Lower lobe of right lung (tissue), 2 donors: ENCODE measurements at regions not wholly inside any gene's neighbourhood (a gene's known extent, or its start where the extent isn't known, plus 50 kb on each side); places are given as distances from the start of the nearest gene placed in this dataset.

Source experiments
- ATAC-seq, 2 donors: fragments of 200-7000 bp; cut with Tn5 transposase; one replicate each; pipeline ENCODE4 v1.9.1; 2020 to 2022; ENCODE audit warnings: mild to moderate bottlenecking in 2 of 2, moderate library complexity in 2 of 2
- DNase-seq: peaks from one replicate; pipeline ENCODE4 v3.0.0-alpha.2; 2020
- H3K27ac ChIP-seq: fragments of 200-600 bp; one replicate; pipeline ENCODE4 v1.8.0; 2022
- H3K27me3 ChIP-seq: fragments of 200-600 bp; one replicate; pipeline ENCODE4 v1.8.0; 2022; ENCODE audit warnings: low read depth
- H3K36me3 ChIP-seq: fragments of 200-600 bp; one replicate; pipeline ENCODE4 v1.8.0; 2022; ENCODE audit warnings: mild to moderate bottlenecking
- H3K4me1 ChIP-seq: fragments of 200-600 bp; one replicate; pipeline ENCODE4 v1.8.0; 2022
- H3K4me3 ChIP-seq: fragments of 200-600 bp; one replicate; pipeline ENCODE4 v1.8.0; 2022; ENCODE audit warnings: mild to moderate bottlenecking
- H3K9me3 ChIP-seq: fragments of 200-600 bp; one replicate; pipeline ENCODE4 v1.8.0; 2022
- CTCF ChIP-seq: fragments of 200-600 bp; IDR thresholded peaks from one replicate; pipeline ENCODE4 v1.8.0; 2022; ENCODE audit warnings: antibody characterized with exemption, mild to moderate bottlenecking
- intact Hi-C: fragments of 100-400 bp; cut with DNase I; formaldehyde crosslinking; loops from one replicate; pipeline ENCODE4 v1.11.0; 2022
- donor health status: DM: no; HTN: yes; CAD: no; lungs with severe emphysema.

- TF ChIP-seq CTCF = no peak
- no peaks in the 10 kb centered on the region for H3K4me1 ChIP-seq
- peaks cover 9% of the 10 kb centered on the region for H3K27me3 ChIP-seq
- no peaks in the 10 kb centered on the region for H3K9me3 ChIP-seq
- H3K36me3 ChIP-seq = no peaks in the 10 kb centered on the region
- ATAC-seq (no peak), DNase-seq (no peak)
- no peak overlapping the region for H3K4me3 ChIP-seq
- intact Hi-C loops = no loop called here
- no peak overlapping the region for H3K27ac ChIP-seq
Observed at GRCh38 chr12:30837595-30837994, 82.8 kb upstream of the CAPRIN2 start.

DNA sequence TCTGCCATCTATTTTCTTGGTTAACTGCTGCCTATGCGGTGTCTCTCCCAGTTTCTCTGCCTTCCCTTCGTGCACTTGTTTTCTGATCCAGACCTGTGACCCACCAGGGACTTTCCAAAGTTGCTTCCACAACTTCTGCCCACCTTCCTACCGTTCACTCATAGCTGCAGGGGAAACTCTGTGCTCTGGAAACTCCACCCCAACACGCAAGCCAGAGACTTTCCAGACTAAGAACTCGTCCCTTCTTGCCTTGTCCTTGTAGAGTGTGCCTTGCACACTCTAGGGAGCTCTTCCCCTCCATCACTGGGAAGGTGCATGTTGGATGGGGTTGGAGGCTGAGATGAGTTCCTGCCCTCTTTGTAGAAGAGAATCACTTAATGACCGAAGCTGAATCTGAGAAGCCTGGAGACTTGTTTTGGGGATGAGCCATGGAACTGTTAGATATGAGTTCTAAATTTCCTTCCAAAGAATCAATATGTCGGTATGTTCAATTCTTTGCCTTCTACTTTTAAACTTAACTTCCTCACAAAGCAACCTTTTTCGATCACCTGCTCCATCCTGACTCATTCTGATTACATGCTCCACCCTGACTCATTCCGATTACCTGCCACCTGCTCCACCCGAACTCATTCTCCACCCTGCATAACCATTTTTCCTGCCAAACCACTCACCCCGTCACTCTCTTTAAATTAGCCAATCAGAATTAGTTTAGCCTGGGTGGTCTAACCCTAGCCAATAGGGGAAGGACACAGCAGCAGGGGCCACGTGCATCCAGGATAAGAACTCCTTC lies 82.1 kb upstream of the CAPRIN2 start:
- no peak for DNase-seq
- no peak for ATAC-seq

DNA sequence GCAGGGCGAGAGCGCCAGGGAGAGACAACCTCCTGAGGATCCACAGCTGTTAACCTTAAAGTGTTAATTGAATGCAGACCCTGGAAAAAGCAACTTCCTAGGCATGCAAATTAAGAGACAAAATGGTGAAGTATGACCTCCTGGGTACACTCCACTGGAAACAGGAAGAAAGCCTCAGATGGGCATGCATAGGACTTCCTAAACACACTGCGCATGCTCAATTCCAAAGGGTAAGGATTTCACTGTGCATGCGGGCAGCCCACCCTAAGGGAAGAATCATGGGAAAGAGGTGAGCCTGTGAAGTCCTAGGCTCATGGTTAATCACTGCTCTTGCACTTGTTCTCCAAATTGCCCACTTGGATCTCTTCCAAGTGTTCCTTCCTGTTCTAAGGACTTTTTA lies 80.5 kb upstream of the CAPRIN2 start:
- TF ChIP-seq CTCF = no peak
- H3K4me1 ChIP-seq = no peaks in the 10 kb centered on the region
- no peaks in the 10 kb centered on the region for H3K36me3 ChIP-seq
- no peaks in the 10 kb centered on the region for H3K9me3 ChIP-seq
- H3K27me3 ChIP-seq = peaks cover 5% of the 10 kb centered on the region
- no peak overlapping the region for H3K4me3 ChIP-seq
- intact Hi-C loops = no loop called here
- H3K27ac ChIP-seq = no peak overlapping the region
- no peak for ATAC-seq
- no peak for DNase-seq

More for the DNA sequence above, 82.1 kb upstream of the CAPRIN2 start:
- Histone ChIP-seq H3K4me3 (no peak overlapping the region), H3K27ac (no peak overlapping the region), H3K9me3 (no peaks in the 10 kb centered on the region), H3K36me3 (no peaks in the 10 kb centered on the region), H3K27me3 (peaks cover 5% of the 10 kb centered on the region), H3K4me1 (no peaks in the 10 kb centered on the region)
- no peak for TF ChIP-seq CTCF
- intact Hi-C loops = no loop called here

- intact Hi-C loops = no loop called here
- DNase-seq = no peak
- no peak overlapping the region for H3K4me3 ChIP-seq
- H3K27me3 ChIP-seq = peaks cover 5% of the 10 kb centered on the region
- no peaks in the 10 kb centered on the region for H3K9me3 ChIP-seq
- no peak overlapping the region for H3K27ac ChIP-seq
- no peaks in the 10 kb centered on the region for H3K4me1 ChIP-seq
- no peaks in the 10 kb centered on the region for H3K36me3 ChIP-seq
- TF ChIP-seq CTCF = no peak
- no peak for ATAC-seq
Observed at GRCh38 chr12:30830751-30831150, 76.0 kb upstream of the CAPRIN2 start.

- H3K36me3 ChIP-seq = no peaks in the 10 kb centered on the region
- intact Hi-C loops = no loop called here
- peaks cover 5% of the 10 kb centered on the region for H3K27me3 ChIP-seq
- H3K4me3 ChIP-seq = no peak overlapping the region
- no peaks in the 10 kb centered on the region for H3K4me1 ChIP-seq
- no peaks in the 10 kb centered on the region for H3K9me3 ChIP-seq
- DNase-seq (no peak), ATAC-seq (no peak)
- no peak for TF ChIP-seq CTCF
- H3K27ac ChIP-seq = no peak overlapping the region
Observed at GRCh38 chr12:30829876-30830275, 75.1 kb upstream of the CAPRIN2 start.
